ENCODE measurements at regions not wholly inside any gene's neighbourhood (a gene's known extent, or its start where the extent isn't known, plus 50 kb on each side); places are given as distances from the start of the nearest gene placed in this dataset.

DNA sequence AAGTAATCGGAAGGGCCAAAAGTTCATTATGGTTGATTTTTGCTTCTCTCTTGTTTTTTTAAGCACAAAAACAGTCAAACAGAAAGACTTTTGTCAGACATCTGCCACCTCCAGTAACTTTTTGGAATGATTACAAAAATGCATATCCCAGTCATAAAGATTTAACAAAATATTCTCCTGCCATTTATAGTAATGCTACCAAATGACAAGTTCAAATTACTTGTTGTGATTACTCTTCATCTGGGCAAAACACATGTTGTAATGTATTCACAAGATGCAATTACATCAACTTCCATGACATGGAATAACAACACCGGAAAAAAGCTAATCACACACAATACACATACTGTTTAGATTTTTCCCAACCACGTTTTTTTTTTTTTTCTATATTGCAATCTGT lies 1017.5 kb upstream of the TENM4 start:
- 67 to 79% (median 69%) methylated on average over 3 of the region's 3 CpGs for WGBS, 3 donors
- no peak overlapping the region for H3K4me3 ChIP-seq (ENCODE audit: low read depth in 1 of 3, low read length in 3 of 3)
- no peaks in the 10 kb centered on the region for H3K36me3 ChIP-seq (ENCODE audit: control insufficient read depth in 3 of 3, insufficient read depth in 2 of 3, low read depth in 1 of 3, low read length in 3 of 3)
- H3K4me1 ChIP-seq (ENCODE audit: control insufficient read depth in 3 of 3, insufficient read depth in 2 of 3, low read depth in 1 of 3, low read length in 2 of 3) = no peaks in the 10 kb centered on the region
- no peaks in the 10 kb centered on the region for H3K27me3 ChIP-seq (ENCODE audit: control insufficient read depth in 3 of 3, insufficient read depth in 3 of 3, low read length in 3 of 3)
- DNase-seq (no peak), FAIRE-seq (no peak)
- H3K9me3 ChIP-seq (ENCODE audit: control insufficient read depth in 2 of 2, insufficient read depth in 1 of 2, low read depth in 1 of 2, low read length in 1 of 2) = no peaks in the 10 kb centered on the region
- no peak overlapping the region for H3K27ac ChIP-seq (ENCODE audit: low read depth in 1 of 3, low read length in 2 of 3)

GRCh38 chr11:80457823-80458222 lies 1017.0 kb upstream of the TENM4 start:
- Histone ChIP-seq H3K27me3 (ENCODE audit: control insufficient read depth in 3 of 3, insufficient read depth in 3 of 3, low read length in 3 of 3) (no peaks in the 10 kb centered on the region), H3K27ac (ENCODE audit: low read depth in 1 of 3, low read length in 2 of 3) (no peak overlapping the region), H3K9me3 (ENCODE audit: control insufficient read depth in 2 of 2, insufficient read depth in 1 of 2, low read depth in 1 of 2, low read length in 1 of 2) (no peaks in the 10 kb centered on the region), H3K36me3 (ENCODE audit: control insufficient read depth in 3 of 3, insufficient read depth in 2 of 3, low read depth in 1 of 3, low read length in 3 of 3) (no peaks in the 10 kb centered on the region), H3K4me1 (ENCODE audit: control insufficient read depth in 3 of 3, insufficient read depth in 2 of 3, low read depth in 1 of 3, low read length in 2 of 3) (no peaks in the 10 kb centered on the region), H3K4me3 (ENCODE audit: low read depth in 1 of 3, low read length in 3 of 3) (no peak overlapping the region)
- no peak for DNase-seq
- WGBS, 3 donors = 84 to 98% (median 85%) methylated on average over 2 of the region's 2 CpGs
- FAIRE-seq = no peak

GRCh38 chr11:80455818-80456217 lies 1015.0 kb upstream of the TENM4 start:
- Histone ChIP-seq H3K4me3 (ENCODE audit: low read depth in 1 of 3, low read length in 3 of 3) (no peak overlapping the region), H3K27ac (ENCODE audit: low read depth in 1 of 3, low read length in 2 of 3) (no peak overlapping the region), H3K4me1 (ENCODE audit: control insufficient read depth in 3 of 3, insufficient read depth in 2 of 3, low read depth in 1 of 3, low read length in 2 of 3) (no peaks in the 10 kb centered on the region), H3K36me3 (ENCODE audit: control insufficient read depth in 3 of 3, insufficient read depth in 2 of 3, low read depth in 1 of 3, low read length in 3 of 3) (no peaks in the 10 kb centered on the region), H3K27me3 (ENCODE audit: control insufficient read depth in 3 of 3, insufficient read depth in 3 of 3, low read length in 3 of 3) (no peaks in the 10 kb centered on the region), H3K9me3 (ENCODE audit: control insufficient read depth in 2 of 2, insufficient read depth in 1 of 2, low read depth in 1 of 2, low read length in 1 of 2) (no peaks in the 10 kb centered on the region)
- FAIRE-seq (no peak), DNase-seq (no peak)
- WGBS, 3 donors = 31 to 46% (median 42%) methylated on average over 1 of the region's 1 CpG

DNA sequence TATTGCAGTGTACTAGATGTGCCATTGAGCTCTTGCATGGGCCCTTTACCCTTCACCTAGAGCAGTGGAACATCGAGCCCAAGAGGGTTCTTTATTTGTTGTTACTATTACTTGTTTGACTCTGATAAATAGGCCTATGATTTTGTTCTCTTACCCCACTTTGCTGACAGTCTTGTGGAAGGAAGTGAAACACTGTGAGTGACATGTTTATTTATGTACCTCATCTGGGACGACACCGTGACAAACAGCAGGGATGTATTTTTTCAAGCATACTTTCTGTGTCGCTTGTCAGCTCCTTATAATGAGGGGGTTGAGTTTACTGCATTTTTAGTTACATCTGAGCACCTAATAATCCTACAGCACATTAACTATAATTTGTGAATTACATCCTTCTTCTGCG lies 1010.3 kb upstream of the TENM4 start:
- H3K9me3 ChIP-seq (ENCODE audit: control insufficient read depth in 2 of 2, insufficient read depth in 1 of 2, low read depth in 1 of 2, low read length in 1 of 2) = no peaks in the 10 kb centered on the region
- H3K4me1 ChIP-seq (ENCODE audit: control insufficient read depth in 3 of 3, insufficient read depth in 2 of 3, low read depth in 1 of 3, low read length in 2 of 3) = no peaks in the 10 kb centered on the region
- FAIRE-seq = no peak
- 69 to 89% (median 76%) methylated on average over 5 of the region's 5 CpGs for WGBS, 3 donors
- no peaks in the 10 kb centered on the region for H3K36me3 ChIP-seq (ENCODE audit: control insufficient read depth in 3 of 3, insufficient read depth in 2 of 3, low read depth in 1 of 3, low read length in 3 of 3)
- no peak for DNase-seq
- no peaks in the 10 kb centered on the region for H3K27me3 ChIP-seq (ENCODE audit: control insufficient read depth in 3 of 3, insufficient read depth in 3 of 3, low read length in 3 of 3)
- no peak overlapping the region for H3K27ac ChIP-seq (ENCODE audit: low read depth in 1 of 3, low read length in 2 of 3)
- no peak overlapping the region for H3K4me3 ChIP-seq (ENCODE audit: low read depth in 1 of 3, low read length in 3 of 3)

GRCh38 chr11:80448709-80449108 lies 1007.9 kb upstream of the TENM4 start:
- Histone ChIP-seq H3K36me3 (ENCODE audit: control insufficient read depth in 3 of 3, insufficient read depth in 2 of 3, low read depth in 1 of 3, low read length in 3 of 3) (no peaks in the 10 kb centered on the region), H3K4me1 (ENCODE audit: control insufficient read depth in 3 of 3, insufficient read depth in 2 of 3, low read depth in 1 of 3, low read length in 2 of 3) (no peaks in the 10 kb centered on the region), H3K9me3 (ENCODE audit: control insufficient read depth in 2 of 2, insufficient read depth in 1 of 2, low read depth in 1 of 2, low read length in 1 of 2) (no peaks in the 10 kb centered on the region), H3K27ac (ENCODE audit: low read depth in 1 of 3, low read length in 2 of 3) (no peak overlapping the region), H3K4me3 (ENCODE audit: low read depth in 1 of 3, low read length in 3 of 3) (no peak overlapping the region), H3K27me3 (ENCODE audit: control insufficient read depth in 3 of 3, insufficient read depth in 3 of 3, low read length in 3 of 3) (no peaks in the 10 kb centered on the region)
- FAIRE-seq (no peak), DNase-seq (no peak)
- 76 to 81% (median 78%) methylated on average over 2 of the region's 2 CpGs for WGBS, 3 donors

DNA sequence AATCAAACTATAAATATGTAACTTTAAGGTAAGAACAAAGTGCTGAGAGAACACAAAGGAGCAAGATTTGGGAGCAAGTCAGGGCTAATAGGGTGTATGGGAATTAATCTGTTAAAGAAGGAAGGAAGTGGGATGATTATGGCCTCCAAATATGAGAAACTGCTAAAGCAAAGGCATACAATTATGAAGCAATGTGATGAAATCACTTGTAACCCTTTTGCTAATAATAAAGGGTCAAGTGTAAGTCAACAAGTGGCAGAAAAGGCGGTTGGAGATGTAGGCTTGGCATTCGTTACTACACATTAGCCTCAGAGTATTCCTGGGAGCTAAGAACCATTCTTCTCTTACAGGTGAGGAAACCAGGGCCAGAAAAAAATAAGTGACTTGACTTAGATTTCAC lies 1002.3 kb upstream of the TENM4 start:
- 49 to 73% (median 65%) methylated on average over 2 of the region's 2 CpGs for WGBS, 3 donors
- Histone ChIP-seq H3K36me3 (ENCODE audit: control insufficient read depth in 3 of 3, insufficient read depth in 2 of 3, low read depth in 1 of 3, low read length in 3 of 3) (no peaks in the 10 kb centered on the region), H3K9me3 (ENCODE audit: control insufficient read depth in 2 of 2, insufficient read depth in 1 of 2, low read depth in 1 of 2, low read length in 1 of 2) (no peaks in the 10 kb centered on the region), H3K27me3 (ENCODE audit: control insufficient read depth in 3 of 3, insufficient read depth in 3 of 3, low read length in 3 of 3) (no peaks in the 10 kb centered on the region), H3K27ac (ENCODE audit: low read depth in 1 of 3, low read length in 2 of 3) (no peak overlapping the region), H3K4me3 (ENCODE audit: low read depth in 1 of 3, low read length in 3 of 3) (no peak overlapping the region), H3K4me1 (ENCODE audit: control insufficient read depth in 3 of 3, insufficient read depth in 2 of 3, low read depth in 1 of 3, low read length in 2 of 3) (no peaks in the 10 kb centered on the region)
- no peak for FAIRE-seq
- DNase-seq = no peak

GRCh38 chr11:80441821-80442220 lies 1001.0 kb upstream of the TENM4 start:
- no peaks in the 10 kb centered on the region for H3K4me1 ChIP-seq (ENCODE audit: control insufficient read depth in 3 of 3, insufficient read depth in 2 of 3, low read depth in 1 of 3, low read length in 2 of 3)
- no peaks in the 10 kb centered on the region for H3K27me3 ChIP-seq (ENCODE audit: control insufficient read depth in 3 of 3, insufficient read depth in 3 of 3, low read length in 3 of 3)
- no peaks in the 10 kb centered on the region for H3K9me3 ChIP-seq (ENCODE audit: control insufficient read depth in 2 of 2, insufficient read depth in 1 of 2, low read depth in 1 of 2, low read length in 1 of 2)
- H3K36me3 ChIP-seq (ENCODE audit: control insufficient read depth in 3 of 3, insufficient read depth in 2 of 3, low read depth in 1 of 3, low read length in 3 of 3) = no peaks in the 10 kb centered on the region
- DNase-seq (no peak), FAIRE-seq (no peak)
- no peak overlapping the region for H3K27ac ChIP-seq (ENCODE audit: low read depth in 1 of 3, low read length in 2 of 3)
- H3K4me3 ChIP-seq (ENCODE audit: low read depth in 1 of 3, low read length in 3 of 3) = no peak overlapping the region
- 75 to 90% (median 81%) methylated on average over 3 of the region's 3 CpGs for WGBS, 3 donors

- no peaks in the 10 kb centered on the region for H3K36me3 ChIP-seq (ENCODE audit: control insufficient read depth in 3 of 3, insufficient read depth in 2 of 3, low read depth in 1 of 3, low read length in 3 of 3)
- no peak for FAIRE-seq
- 67 to 70% (median 69%) methylated on average over 4 of the region's 4 CpGs for WGBS, 3 donors
Observed at GRCh38 chr11:80440835-80441234, 1000.0 kb upstream of the TENM4 start.

DNA sequence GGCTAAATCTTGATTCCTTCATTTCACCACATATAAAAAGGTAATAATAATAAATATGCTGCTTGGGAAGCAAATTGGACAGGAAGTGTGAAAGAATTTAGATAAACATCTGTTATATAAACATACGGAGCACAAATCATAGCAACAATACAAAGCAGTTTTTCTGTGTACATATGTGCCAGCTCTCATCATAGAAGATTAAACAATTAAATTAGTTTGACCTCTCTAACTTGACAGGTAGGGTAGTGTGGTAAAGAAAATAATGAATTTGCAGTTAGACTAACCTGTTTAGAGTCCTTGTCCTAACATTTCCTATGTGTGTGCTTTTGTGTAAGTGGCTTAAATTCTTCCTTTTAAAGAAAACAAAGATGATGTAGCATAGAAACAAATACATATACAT lies 995.7 kb upstream of the TENM4 start:
- DNase-seq = no peak
- FAIRE-seq = no peak
- H3K27ac ChIP-seq (ENCODE audit: low read depth in 1 of 3, low read length in 2 of 3) = no peak overlapping the region
- no peaks in the 10 kb centered on the region for H3K4me1 ChIP-seq (ENCODE audit: control insufficient read depth in 3 of 3, insufficient read depth in 2 of 3, low read depth in 1 of 3, low read length in 2 of 3)
- H3K36me3 ChIP-seq (ENCODE audit: control insufficient read depth in 3 of 3, insufficient read depth in 2 of 3, low read depth in 1 of 3, low read length in 3 of 3) = no peaks in the 10 kb centered on the region
- no peaks in the 10 kb centered on the region for H3K27me3 ChIP-seq (ENCODE audit: control insufficient read depth in 3 of 3, insufficient read depth in 3 of 3, low read length in 3 of 3)
- no peaks in the 10 kb centered on the region for H3K9me3 ChIP-seq (ENCODE audit: control insufficient read depth in 2 of 2, insufficient read depth in 1 of 2, low read depth in 1 of 2, low read length in 1 of 2)
- WGBS, 3 donors = 9 to 22% (median 18%) methylated on average over 1 of the region's 1 CpG
- H3K4me3 ChIP-seq (ENCODE audit: low read depth in 1 of 3, low read length in 3 of 3) = no peak overlapping the region

More at GRCh38 chr11:80440835-80441234, 1000.0 kb upstream of the TENM4 start:
- no peak for DNase-seq
- no peaks in the 10 kb centered on the region for H3K27me3 ChIP-seq (ENCODE audit: control insufficient read depth in 3 of 3, insufficient read depth in 3 of 3, low read length in 3 of 3)
- H3K4me3 ChIP-seq (ENCODE audit: low read depth in 1 of 3, low read length in 3 of 3) = no peak overlapping the region
- H3K9me3 ChIP-seq (ENCODE audit: control insufficient read depth in 2 of 2, insufficient read depth in 1 of 2, low read depth in 1 of 2, low read length in 1 of 2) = no peaks in the 10 kb centered on the region
- H3K4me1 ChIP-seq (ENCODE audit: control insufficient read depth in 3 of 3, insufficient read depth in 2 of 3, low read depth in 1 of 3, low read length in 2 of 3) = no peaks in the 10 kb centered on the region
- no peak overlapping the region for H3K27ac ChIP-seq (ENCODE audit: low read depth in 1 of 3, low read length in 2 of 3)

All from small intestine (tissue), 7 donors.